HUES48 (cell line): ENCODE measurements at regions not wholly inside any gene's neighbourhood (a gene's known extent, or its start where the extent isn't known, plus 50 kb on each side); places are given as distances from the start of the nearest gene placed in this dataset.

ENCODE experiments used
- H3K27ac ChIP-seq: one replicate; pipeline ENCODE4 v1.7.0; 2013; ENCODE audit warnings: low read depth, low read length, inconsistent platforms
- H3K27me3 ChIP-seq: 2 replicates; pipeline ENCODE4 v1.6.1; 2013; ENCODE audit warnings: mild to moderate bottlenecking, low read length; ENCODE audit not compliant: control insufficient read depth, insufficient read depth
- H3K36me3 ChIP-seq: 2 replicates; pipeline ENCODE4 v1.6.1; 2013; ENCODE audit warnings: low read length; ENCODE audit not compliant: control insufficient read depth, insufficient read depth
- H3K4me1 ChIP-seq: 2 replicates; pipeline ENCODE4 v1.6.1; 2013; ENCODE audit warnings: mild to moderate bottlenecking, low read length; ENCODE audit not compliant: control insufficient read depth, insufficient read depth
- H3K4me3 ChIP-seq: 2 replicates; pipeline ENCODE4 v1.5.1; 2013; ENCODE audit warnings: mild to moderate bottlenecking, low read depth, low read length
- H3K9ac ChIP-seq: 2 replicates; pipeline ENCODE4 v1.6.1; 2013; ENCODE audit warnings: mild to moderate bottlenecking, low read depth, low read length, moderate library complexity
- H3K9me3 ChIP-seq: 2 replicates; pipeline ENCODE4 v1.6.1; 2013; ENCODE audit warnings: low read length; ENCODE audit not compliant: control insufficient read depth, insufficient read depth

DNA sequence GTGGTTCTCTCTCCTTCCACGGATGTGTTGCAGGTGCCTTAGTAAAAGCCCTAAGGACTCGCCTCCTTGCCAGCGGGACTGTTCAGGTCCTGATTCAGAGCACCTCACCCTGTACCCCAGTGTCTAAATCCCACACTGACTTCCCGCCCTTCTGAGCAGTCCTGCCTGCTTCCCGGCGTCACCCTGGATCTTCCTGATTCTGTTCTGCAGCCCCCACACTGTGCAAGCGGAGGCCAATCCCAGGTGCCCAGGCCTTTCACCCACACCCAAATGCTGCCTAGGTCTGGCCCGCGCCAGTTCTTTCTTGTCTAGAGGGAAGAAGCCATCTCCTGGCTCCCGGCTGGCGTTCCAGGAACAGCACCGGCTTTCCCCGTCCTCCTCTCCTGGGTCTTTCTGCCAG lies 95.9 kb upstream of the GALNT2 start:
- Histone ChIP-seq H3K27ac (no peak overlapping the region), H3K4me1 (no peaks in the 10 kb centered on the region), H3K4me3 (no peak overlapping the region), H3K9ac (no peak overlapping the region), H3K27me3 (no peaks in the 10 kb centered on the region), H3K36me3 (no peaks in the 10 kb centered on the region), H3K9me3 (no peaks in the 10 kb centered on the region)

DNA sequence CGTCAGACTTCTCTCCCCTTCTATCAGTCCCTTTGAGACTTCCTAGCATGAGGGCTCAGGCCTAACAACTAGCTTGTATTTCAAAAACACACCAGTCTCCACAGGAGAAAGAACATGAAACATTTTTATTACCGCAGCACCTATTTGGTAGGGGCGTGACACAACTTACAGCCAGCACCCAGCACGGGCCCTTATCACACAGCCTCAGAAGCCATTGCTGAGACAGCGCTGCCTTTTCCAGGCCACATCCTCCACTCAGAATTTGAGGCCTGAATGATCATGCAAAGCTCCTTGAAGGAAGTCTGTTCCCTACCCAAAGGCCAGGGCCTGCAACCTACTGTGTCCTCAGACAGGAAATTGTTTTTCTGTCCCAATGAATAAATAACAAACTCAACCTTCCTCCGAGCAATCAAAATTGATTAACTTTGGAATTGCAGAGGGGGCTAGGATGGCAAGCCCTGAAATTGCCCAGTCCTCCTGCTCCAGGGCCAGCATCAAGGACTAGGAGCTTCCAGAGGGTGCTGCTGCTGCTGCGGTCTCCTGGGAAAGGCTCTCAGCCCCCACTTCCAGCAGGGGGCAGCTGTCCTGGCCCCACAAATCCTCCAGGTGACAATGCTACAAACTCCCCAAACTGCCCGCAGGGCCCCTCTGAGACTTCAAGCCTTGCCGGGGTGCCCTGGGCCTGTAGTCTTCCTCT lies 94.3 kb upstream of the GALNT2 start:
- Histone ChIP-seq H3K27me3 (no peaks in the 10 kb centered on the region), H3K9ac (no peak overlapping the region), H3K4me3 (no peak overlapping the region), H3K27ac (no peak overlapping the region), H3K9me3 (peaks cover 5% of the 10 kb centered on the region; the same call in 1 of the 2 replicates), H3K4me1 (no peaks in the 10 kb centered on the region), H3K36me3 (no peaks in the 10 kb centered on the region)

DNA sequence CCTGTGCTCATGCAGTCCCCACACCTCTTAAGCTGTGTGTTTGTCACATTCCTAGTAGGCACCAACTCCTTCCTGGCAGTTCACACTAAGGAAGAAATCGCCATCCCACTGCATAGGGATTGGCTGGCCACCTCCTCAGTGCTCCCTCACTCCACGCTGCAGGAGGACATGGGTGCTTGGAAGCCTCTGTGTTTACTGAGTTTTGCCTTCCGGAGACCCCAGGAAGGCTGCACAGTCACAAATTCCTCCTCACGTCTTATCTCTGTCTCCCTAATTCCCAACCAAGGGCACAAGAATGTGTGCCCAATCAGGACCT lies 93.8 kb upstream of the GALNT2 start:
- peaks cover 7% of the 10 kb centered on the region; the same call in 1 of the 2 replicates for H3K9me3 ChIP-seq
- no peak overlapping the region for H3K27ac ChIP-seq
- H3K4me1 ChIP-seq = no peaks in the 10 kb centered on the region
- no peak overlapping the region for H3K4me3 ChIP-seq
- H3K27me3 ChIP-seq = no peaks in the 10 kb centered on the region
- H3K9ac ChIP-seq = no peak overlapping the region
- H3K36me3 ChIP-seq = no peaks in the 10 kb centered on the region

DNA sequence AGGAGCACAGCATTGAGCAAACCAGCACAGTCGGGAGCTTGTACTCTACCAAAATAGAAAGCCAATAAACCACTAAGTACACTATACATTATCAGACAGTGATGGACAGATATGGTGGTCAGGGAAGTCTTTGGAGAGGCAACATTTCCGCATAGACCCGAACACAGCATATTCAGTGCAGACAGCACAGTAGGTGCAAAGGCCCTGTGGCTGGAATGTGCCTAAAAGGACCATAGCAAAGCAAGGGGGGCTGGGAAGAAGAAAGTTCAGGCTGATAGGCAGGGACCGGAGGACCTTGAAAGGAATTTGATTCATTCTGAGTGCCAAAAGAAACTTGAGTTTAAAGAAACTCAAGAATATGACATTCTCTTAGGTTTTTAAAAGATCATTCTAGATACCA lies 92.0 kb upstream of the GALNT2 start:
- Histone ChIP-seq H3K36me3 (no peaks in the 10 kb centered on the region), H3K27ac (no peak overlapping the region), H3K4me3 (no peak overlapping the region)

DNA sequence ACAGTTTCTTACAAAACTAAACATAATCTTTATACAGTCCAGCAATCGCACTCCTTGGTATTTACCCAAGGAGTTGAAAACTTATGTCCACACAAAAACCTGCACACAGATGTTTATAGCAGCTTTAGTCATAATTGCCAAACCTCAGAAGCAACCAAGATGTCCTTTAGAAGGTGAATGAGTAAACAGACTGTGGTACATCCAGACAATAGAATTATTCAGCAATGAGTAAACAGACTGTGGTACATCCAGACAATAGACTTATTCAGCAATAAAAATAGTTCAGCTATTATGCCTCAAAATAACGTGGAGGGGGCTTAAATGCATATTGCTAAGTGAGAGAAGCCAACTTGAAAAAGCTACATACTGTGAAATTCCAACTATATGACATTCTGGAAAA lies 87.0 kb upstream of the GALNT2 start:
- no peaks in the 10 kb centered on the region for H3K27me3 ChIP-seq

More for the DNA sequence above, 92.0 kb upstream of the GALNT2 start:
- Histone ChIP-seq H3K9me3 (peaks cover 7% of the 10 kb centered on the region; the same call in 1 of the 2 replicates), H3K27me3 (no peaks in the 10 kb centered on the region), H3K4me1 (no peaks in the 10 kb centered on the region), H3K9ac (no peak overlapping the region)

DNA sequence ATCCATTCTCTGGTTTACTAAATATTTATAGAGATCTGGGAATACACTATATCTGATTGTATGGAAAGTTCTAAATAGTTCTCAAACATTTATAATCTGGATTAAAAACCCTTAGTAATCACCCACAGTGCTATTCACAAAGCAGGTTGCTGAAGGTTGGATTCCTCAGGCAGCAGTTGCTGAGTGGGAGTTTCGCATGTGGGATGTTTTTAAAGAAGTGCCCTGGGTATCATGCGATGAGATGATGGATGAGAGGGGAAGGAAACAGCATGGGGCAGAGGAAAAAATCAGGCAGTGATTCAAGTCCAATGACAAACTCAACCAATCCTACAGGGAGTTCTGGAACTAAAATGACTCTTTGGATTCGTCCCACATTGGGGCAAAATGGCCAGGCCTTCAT lies 85.3 kb upstream of the GALNT2 start:
- Histone ChIP-seq H3K36me3 (no peaks in the 10 kb centered on the region), H3K27me3 (no peaks in the 10 kb centered on the region), H3K27ac (no peak overlapping the region), H3K9me3 (peaks cover 7% of the 10 kb centered on the region; the same call in 1 of the 2 replicates), H3K9ac (no peak overlapping the region), H3K4me3 (no peak overlapping the region), H3K4me1 (no peaks in the 10 kb centered on the region)

More for the DNA sequence above, 87.0 kb upstream of the GALNT2 start:
- Histone ChIP-seq H3K4me3 (no peak overlapping the region), H3K36me3 (no peaks in the 10 kb centered on the region), H3K9me3 (peaks cover 7% of the 10 kb centered on the region; the same call in 1 of the 2 replicates), H3K4me1 (no peaks in the 10 kb centered on the region), H3K27ac (no peak overlapping the region), H3K9ac (no peak overlapping the region)

DNA sequence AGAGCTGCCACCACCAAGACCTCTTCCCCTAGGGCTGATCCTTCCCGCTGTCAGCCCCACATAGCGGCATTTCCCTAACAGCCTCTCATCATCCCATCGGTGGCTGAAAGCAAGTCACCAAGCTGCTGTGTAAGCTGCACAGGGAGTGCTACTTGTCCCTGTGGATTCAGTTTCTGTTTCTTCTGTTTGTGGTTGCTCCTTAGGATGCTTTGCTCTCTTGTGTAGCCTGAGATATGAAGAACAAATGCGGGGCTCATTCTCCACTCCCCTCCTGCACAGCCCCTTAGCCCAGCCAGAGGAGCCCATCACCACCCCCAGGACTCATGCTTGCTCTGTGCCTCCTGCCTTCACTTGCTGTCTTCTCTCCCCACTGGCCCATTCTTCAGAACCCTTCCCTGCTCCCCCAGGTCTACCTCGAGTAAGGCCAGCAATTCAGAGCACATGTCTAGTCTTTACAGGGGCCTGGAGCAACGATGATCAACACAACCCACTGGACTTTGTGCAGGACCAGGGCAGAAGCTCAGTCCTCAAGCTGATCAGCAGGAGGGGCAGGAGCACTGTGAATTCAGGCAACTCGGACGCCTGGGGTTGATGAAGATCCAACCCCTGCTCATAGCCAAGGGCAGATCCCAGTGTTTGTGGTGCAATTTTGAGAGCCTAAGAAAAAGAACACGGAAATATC lies 82.6 kb upstream of the GALNT2 start:
- Histone ChIP-seq H3K4me1 (no peaks in the 10 kb centered on the region), H3K27me3 (no peaks in the 10 kb centered on the region), H3K4me3 (no peak overlapping the region), H3K9ac (no peak overlapping the region), H3K9me3 (no peaks in the 10 kb centered on the region), H3K36me3 (no peaks in the 10 kb centered on the region), H3K27ac (no peak overlapping the region)

DNA sequence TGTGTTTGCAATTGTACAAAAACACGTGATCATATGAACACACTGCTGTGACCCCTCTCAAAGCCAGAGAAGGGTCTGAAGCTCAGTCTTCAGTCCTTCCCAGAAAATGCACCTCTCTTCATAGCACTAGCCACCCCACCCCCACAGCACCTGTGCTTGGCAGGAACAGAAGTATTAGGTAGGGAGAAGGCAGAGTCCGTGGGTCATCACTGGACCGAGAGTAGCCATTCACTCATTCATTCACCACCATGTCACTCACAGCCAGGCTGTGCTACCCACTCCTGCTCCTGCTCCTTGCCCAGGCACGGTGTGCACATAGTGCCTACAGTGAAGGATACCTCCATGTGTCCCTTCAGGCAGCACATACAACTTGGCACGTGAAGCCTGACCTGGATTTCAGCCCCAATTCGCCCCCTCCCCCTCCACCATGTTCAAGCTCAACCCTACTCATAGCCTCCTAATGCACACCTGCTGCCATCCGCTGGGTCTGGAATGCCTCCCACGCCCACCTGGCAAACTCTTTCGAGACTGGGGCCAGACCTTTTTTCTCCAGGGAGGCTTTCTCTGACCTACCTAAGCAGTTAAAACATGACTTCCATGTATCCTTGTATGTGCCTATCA lies 81.9 kb upstream of the GALNT2 start:
- Histone ChIP-seq H3K9ac (no peak overlapping the region), H3K27ac (no peak overlapping the region), H3K36me3 (no peaks in the 10 kb centered on the region), H3K4me1 (no peaks in the 10 kb centered on the region), H3K9me3 (no peaks in the 10 kb centered on the region), H3K27me3 (no peaks in the 10 kb centered on the region), H3K4me3 (no peak overlapping the region)

DNA sequence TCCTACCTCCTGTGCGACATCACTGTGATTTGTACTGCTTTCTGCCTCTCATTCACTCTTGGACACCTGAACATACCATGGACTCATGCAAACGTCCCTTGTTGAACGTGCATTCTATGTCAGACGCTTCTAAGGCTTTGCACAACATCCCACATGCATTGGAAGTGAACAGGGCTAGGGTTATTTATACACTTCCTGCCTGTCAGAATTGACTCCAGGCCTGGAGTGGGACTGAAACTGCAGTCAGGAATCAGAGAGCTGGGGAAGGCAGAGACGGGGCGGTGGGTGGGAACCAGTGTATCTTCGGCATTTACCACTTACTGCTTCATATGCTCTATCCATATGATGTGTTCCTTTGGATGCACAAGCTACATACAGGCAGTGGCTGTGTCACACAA lies 81.4 kb upstream of the GALNT2 start:
- H3K9me3 ChIP-seq = no peaks in the 10 kb centered on the region
- H3K36me3 ChIP-seq = no peaks in the 10 kb centered on the region
- H3K27ac ChIP-seq = no peak overlapping the region
- H3K4me3 ChIP-seq = no peak overlapping the region
- no peaks in the 10 kb centered on the region for H3K27me3 ChIP-seq
- no peak overlapping the region for H3K9ac ChIP-seq
- H3K4me1 ChIP-seq = no peaks in the 10 kb centered on the region

DNA sequence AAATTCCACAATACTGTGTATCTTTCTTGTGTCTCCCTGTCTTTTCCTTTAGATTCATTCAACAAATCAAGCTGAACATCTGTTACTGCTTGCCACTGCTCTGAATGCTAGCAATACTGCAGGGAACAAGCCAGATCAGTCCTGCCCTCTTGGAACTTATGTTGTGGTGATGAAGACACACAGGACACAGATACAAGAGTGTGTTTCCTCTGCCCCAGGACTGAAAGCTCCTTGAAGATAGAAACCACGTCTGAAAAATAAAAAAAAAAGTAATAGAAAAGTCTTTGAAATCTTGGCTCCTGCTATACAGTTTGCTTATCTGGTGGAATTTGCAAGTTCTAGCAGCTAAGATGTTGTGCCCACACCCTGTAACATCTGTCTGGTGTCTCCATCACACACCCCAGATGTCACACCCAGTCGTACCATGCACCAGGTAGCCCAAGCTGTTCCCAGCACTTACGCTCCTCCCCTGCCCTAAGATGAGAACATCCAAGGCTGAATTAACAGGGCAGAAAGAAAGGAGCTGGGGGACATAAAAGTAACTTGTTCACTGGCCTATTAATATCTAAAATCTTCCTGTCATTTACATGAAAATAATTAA lies 80.2 kb upstream of the GALNT2 start:
- Histone ChIP-seq H3K4me1 (no peaks in the 10 kb centered on the region), H3K9me3 (no peaks in the 10 kb centered on the region), H3K27ac (no peak overlapping the region), H3K27me3 (no peaks in the 10 kb centered on the region), H3K36me3 (no peaks in the 10 kb centered on the region), H3K9ac (no peak overlapping the region), H3K4me3 (no peak overlapping the region)

DNA sequence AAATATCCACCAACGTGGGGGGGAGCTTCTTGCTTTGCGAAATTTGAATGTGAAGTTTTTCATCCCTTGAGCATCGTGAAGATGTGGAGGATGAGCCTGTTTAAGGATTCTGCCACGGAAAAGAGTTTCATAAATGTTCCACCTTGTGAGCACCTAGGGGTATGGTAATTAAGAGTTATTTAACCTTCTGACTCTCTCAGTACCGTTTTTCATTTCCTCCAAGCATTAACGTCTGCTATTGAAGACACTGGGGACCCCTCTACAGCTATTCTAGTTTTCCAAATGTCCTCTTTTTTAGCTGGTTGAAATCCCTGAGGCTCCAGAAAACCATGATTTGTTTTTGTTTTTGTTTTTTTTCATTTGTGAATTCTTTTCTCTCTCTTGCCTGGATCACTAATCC lies 79.1 kb upstream of the GALNT2 start:
- H3K27me3 ChIP-seq = no peaks in the 10 kb centered on the region
- H3K9ac ChIP-seq = no peak overlapping the region
- H3K36me3 ChIP-seq = no peaks in the 10 kb centered on the region
- H3K4me1 ChIP-seq = no peaks in the 10 kb centered on the region
- no peaks in the 10 kb centered on the region for H3K9me3 ChIP-seq
- no peak overlapping the region for H3K4me3 ChIP-seq
- no peak overlapping the region for H3K27ac ChIP-seq
